ENCODE measurements at regions not wholly inside any gene's neighbourhood (a gene's known extent, or its start where the extent isn't known, plus 50 kb on each side); places are given as distances from the start of the nearest gene placed in this dataset.
"Not testable (repeated sequence)": the region's sequence is repeated elsewhere in the genome, so short reads cannot be mapped to it uniquely, and the experiment has no call there.

GRCh38 chr4:66273110-66273509 lies 602.8 kb upstream of the EPHA5 start:
- no peak for DNase-seq (ENCODE audit: low spot score)

- DNase-seq (ENCODE audit: low spot score): not testable (repeated sequence)
Measured at GRCh38 chr4:66270356-66270755, 600.1 kb upstream of the EPHA5 start.

- DNase-seq (ENCODE audit: low spot score): not testable (repeated sequence)
Measured at GRCh38 chr4:66266554-66266953, 596.3 kb upstream of the EPHA5 start.

GRCh38 chr4:66266035-66266434 lies 595.7 kb upstream of the EPHA5 start:
- no peak for DNase-seq (ENCODE audit: low spot score)

DNA sequence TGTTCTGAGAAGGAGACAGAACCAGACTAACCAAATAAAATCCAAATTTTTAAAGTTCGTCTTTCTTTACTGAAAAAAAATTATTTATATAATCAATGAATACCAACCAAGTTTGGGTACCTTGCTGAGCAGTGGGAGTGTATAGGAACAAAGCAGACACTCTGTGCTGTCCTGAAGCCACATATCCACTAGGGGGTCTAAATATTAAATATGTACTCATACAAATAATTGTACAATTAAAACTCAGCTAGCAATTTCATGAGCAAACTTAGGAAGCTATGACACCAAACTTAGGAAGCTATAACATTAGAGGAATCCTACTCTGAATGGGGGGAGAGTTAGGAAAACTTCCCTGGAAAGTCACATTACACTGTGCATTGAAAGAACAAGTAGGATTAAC lies 582.0 kb upstream of the EPHA5 start:
- no peak for DNase-seq (ENCODE audit: low spot score)

DNA sequence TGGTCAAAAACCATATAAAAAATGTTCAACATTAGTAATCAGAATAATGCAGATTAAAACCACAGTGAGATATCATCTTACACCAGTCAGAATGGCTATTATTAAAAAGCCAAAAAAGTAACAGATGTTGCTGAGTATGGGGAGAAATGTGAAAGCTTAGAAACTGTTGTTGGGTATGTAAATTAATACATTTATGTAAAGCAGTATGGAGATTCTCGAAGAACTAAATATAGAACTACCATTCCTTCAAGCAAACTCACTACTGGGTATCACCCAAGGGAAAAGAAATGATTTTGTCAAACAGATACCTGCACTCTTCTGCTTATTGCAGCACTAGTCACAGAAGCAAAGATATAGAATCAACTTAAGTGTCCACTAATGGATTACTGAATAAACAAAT lies 576.4 kb upstream of the EPHA5 start:
- DNase-seq (ENCODE audit: low spot score): no peak

- DNase-seq (ENCODE audit: low spot score): no peak
Measured at GRCh38 chr4:66235876-66236275, 565.6 kb upstream of the EPHA5 start.

DNA sequence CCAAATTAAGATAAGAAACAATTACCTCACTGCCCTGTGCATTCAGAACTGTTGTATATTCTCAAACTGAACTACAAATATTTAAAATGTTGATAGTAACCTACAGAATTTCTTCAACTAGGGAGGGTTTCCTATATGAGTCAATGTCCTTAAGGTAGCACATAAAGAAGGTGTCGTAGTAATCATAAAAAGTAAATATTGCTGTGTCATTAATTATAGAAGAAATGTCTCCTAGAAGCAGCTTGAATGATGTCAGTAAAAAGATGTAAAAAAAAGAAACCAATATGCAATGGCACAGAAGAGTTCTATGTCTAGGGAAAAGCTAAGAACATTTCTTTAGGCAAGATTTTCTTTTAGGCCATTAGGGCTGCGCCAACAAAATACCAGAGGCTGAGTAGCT lies 559.6 kb upstream of the EPHA5 start:
- DNase-seq (ENCODE audit: low spot score): no peak

GRCh38 chr4:66225539-66225938 lies 555.2 kb upstream of the EPHA5 start:
- DNase-seq (ENCODE audit: low spot score): no peak

DNA sequence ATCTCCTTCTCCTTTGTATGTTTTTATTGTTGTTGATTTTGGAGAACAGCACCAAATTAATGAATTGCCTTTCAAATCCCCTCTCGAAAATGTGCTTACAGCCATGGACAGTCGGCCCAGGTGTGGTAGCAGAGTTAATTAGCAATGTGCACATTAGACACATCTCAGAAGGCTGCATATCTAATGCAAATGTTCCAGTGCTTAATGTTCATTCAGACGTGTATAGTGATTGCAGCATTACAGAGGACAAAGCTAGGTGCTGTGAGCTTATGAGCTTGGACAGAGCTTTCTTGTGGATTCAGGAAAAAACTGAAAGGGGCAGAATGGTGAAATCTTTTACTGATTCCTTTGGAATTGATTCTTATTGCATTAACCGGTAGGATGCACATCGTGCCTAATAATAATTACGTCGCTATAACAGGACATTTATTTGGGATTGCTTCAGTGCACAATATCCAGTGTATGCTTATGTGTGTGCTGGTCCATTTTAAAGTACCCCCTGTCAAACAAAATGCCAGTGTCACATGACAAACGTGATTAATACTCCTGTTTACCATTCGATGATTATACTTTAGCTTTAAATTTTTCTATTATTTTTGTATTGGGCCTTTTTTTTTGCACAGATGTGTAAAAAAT lies 552.9 kb upstream of the EPHA5 start:
- DNase-seq (ENCODE audit: low spot score): no peak

- no peak for DNase-seq (ENCODE audit: low spot score)
Measured at GRCh38 chr4:66219401-66219800, 549.1 kb upstream of the EPHA5 start.

DNA sequence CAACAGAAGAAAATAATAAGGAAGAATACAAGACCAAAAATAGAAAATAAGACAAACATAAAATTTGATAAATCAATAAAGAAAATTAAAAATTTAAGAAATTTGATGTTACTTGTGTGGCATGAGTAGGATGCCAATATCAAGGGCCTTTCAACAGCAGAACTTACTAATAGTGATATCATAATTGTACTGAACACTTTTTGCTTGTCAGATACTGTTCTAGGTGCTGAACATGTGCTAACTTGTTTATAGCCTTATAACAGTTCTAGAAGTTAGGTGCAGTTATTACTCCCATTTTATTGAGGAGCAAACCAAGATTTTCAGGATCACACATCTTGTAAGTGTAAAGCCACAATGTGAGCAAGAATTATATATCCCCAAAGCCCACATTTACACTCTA lies 546.0 kb upstream of the EPHA5 start:
- no peak for DNase-seq (ENCODE audit: low spot score)

DNA sequence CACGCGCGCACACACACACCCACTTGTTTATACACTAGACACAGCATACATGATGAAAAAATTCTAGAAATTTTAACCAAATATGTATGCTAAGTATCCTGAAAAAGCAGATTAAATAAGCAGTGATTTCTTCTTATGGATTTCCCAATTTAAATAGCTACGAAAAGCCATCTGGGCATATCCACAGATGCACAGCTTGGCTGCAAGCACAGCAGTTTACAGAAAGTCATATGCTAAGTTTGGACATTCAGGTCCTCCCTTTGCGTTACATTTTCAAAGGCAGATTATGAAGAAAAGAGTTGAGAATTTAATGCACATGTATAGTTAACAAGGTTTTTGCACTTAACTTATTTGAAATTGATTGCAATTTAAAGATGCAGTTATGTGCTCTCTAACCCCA lies 542.2 kb upstream of the EPHA5 start:
- no peak for DNase-seq (ENCODE audit: low spot score)

DNA sequence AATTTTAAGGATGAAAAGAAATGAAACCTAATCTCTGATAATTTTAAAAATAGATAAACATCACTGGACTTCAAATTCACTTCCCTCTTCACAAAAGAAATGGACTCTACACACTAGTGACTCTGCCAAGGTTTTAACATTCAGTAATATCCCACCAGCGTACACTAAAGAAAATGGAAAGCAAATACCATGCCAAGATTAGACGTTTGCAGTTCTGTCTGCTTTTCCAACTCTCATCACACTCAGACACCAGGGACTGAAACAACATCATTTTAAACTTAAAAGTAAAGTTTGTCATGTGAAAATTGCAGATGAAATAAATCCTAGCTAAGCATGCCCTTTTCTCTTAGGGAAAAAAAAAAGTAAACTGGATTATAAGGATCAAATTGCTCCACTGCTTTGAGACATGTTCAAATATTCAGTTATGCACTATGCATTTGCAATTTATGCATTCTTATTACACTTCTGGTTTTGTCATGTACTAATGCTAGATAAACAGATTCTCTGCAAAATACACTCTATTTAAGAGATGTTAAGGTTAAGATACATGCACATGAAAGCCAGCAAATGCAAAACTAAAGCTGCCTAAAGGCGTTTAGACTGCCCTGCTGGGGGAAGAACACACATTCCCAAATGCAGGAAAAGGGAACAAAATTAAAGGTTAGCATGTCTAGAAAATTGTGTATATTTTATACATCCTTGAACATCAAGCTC lies 534.4 kb upstream of the EPHA5 start:
- DNase-seq (ENCODE audit: low spot score): no peak

DNA sequence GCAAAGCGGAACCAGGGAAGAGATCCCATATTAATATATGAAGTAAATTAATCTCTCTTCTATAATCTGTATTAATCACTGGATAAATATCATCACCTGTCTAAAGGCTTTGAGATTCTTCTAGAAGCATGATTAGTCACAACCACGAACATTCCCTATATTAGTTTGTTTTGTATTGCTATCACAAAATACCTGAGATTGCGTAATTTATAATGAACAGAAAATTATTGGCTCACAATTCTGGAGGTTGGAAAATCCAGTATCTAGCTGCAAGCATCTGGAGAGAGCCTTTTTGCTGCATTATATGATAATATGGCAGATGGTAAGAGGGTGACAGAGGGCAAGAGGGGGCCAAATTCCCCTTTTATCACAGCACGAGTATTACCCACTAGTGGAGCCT lies 532.6 kb upstream of the EPHA5 start:
- DNase-seq (ENCODE audit: low spot score): no peak

GRCh38 chr4:66197451-66197850 lies 527.2 kb upstream of the EPHA5 start:
- no peak for DNase-seq (ENCODE audit: low spot score)

GRCh38 chr4:66193487-66193886 lies 523.2 kb upstream of the EPHA5 start:
- DNase-seq (ENCODE audit: low spot score): no peak

GRCh38 chr4:66187175-66187720 lies 517.0 kb upstream of the EPHA5 start:
- no peak for DNase-seq (ENCODE audit: low spot score)

GRCh38 chr4:66186095-66186494 lies 515.8 kb upstream of the EPHA5 start:
- DNase-seq (ENCODE audit: low spot score): no peak

GRCh38 chr4:66182636-66183035 lies 512.3 kb upstream of the EPHA5 start:
- no peak for DNase-seq (ENCODE audit: low spot score)

- DNase-seq (ENCODE audit: low spot score): peak; percentile 8
Measured at GRCh38 chr4:66178906-66179305, 508.6 kb upstream of the EPHA5 start.

GRCh38 chr4:66169341-66169740 lies 499.1 kb upstream of the EPHA5 start:
- DNase-seq (ENCODE audit: low spot score): no peak

DNA sequence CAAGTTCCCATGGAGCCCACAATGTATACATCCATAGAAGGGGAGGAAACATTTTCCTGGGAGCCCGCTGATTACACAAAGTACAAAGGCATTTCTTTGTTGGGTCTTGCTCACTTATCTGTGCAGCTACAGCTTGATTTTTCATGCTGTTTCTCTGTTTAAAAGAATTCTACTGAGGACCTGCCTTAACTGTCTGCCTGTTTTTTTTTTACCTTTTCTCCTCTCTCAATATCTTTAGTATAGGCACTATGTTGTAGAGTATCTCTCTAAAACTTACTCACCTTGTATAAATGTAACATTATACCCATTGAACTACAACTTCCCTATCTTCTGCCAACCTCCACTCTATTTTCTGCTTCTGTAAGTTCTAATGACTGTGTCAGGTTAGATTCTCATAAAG lies 494.6 kb upstream of the EPHA5 start:
- DNase-seq (ENCODE audit: low spot score): no peak

GRCh38 chr4:66160606-66161005 lies 490.3 kb upstream of the EPHA5 start:
- no peak for DNase-seq (ENCODE audit: low spot score)

Measured in kidney tubule cell (primary cell).